ENCODE measurements at regions not wholly inside any gene's neighbourhood (a gene's known extent, or its start where the extent isn't known, plus 50 kb on each side); places are given as distances from the start of the nearest gene placed in this dataset.

DNA sequence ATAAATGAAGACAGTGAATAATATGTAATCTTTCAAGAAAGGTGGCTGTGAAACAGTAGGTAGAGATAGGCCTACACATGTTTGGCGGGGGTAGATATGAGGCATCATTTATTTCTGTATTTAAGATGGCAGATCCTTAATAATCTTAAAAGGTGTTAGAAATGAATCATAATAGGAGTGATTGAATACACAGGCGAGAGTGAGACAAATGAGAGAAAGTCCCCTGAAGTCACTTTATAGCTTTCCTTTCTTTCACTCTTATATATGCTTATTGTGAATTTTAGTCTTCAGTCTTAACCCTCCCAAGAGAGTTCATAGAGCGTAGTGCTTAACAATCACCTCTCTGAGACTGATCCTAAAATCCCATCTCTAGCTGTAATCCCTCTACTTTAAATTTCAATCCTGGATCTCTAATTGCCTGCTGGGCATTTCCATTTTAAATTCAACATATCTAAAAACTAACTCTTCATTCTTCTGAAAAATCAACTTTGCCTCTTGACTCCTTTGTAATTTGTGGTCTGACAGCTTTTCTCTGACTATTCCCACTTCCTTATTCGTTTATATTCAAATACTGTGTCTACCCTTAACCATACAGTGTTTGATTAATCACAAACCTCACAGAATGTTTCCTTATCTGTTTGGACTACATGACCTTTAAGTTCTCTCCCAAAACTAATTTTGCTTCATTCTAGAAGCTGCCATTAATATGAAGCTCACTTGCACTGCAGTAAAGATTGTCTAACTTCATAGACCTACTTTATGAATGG lies 463.7 kb upstream of the FSIP2 start:
- H3K4me3 ChIP-seq (replicated peaks in 1 of 2; ENCODE audit: low read depth in 1 of 2, low read length in 2 of 2): no peak overlapping the region
- H2AFZ ChIP-seq (ENCODE audit: low read depth, low read length, poor library complexity, severe bottlenecking): peak overlapping the region; percentile 27
- H3K9me3 ChIP-seq (ENCODE audit: control insufficient read depth in 1 of 2, insufficient read depth in 1 of 2, low read depth in 1 of 2, low read length in 2 of 2): no peaks in the 10 kb centered on the region
- no peaks in the 10 kb centered on the region for H4K20me1 ChIP-seq (ENCODE audit: insufficient read depth)
- intact Hi-C loops (cut with micrococcal nuclease): no loop called here
- no peaks in the 10 kb centered on the region for H3K36me3 ChIP-seq (ENCODE audit: control insufficient read depth in 1 of 2, insufficient read depth in 2 of 2, low read length in 2 of 2)
- H3K4me1 ChIP-seq (ENCODE audit: control insufficient read depth in 1 of 2, insufficient read depth in 2 of 2, low read length in 2 of 2): no peaks in the 10 kb centered on the region
- TF ChIP-seq FOSL1 (IDR thresholded peaks at IDR 0.05; ENCODE audit: low read depth) (no peak), ZNF274 (IDR thresholded peaks at IDR 0.05; ENCODE audit: low read depth, low read length) (no peak), POLR2AphosphoS5 (IDR thresholded peaks at IDR 0.05; ENCODE audit: low read depth, low read length) (no peak), ELF1 (IDR thresholded peaks at IDR 0.05; ENCODE audit: borderline replicate concordance, low read depth) (no peak), SRF (IDR thresholded peaks at IDR 0.05; ENCODE audit: low read depth) (no peak), SP1 (IDR thresholded peaks at IDR 0.05; ENCODE audit: low read depth) (no peak), JUND (IDR thresholded peaks at IDR 0.05) (no peak), SIN3A (IDR thresholded peaks at IDR 0.05; ENCODE audit: low read depth) (no peak), CEBPB (IDR thresholded peaks at IDR 0.05; ENCODE audit: low read depth) (no peak), YY1 (IDR thresholded peaks at IDR 0.05; ENCODE audit: extremely low read depth, insufficient replicate concordance, low read depth, low read length) (no peak), EGR1 (IDR thresholded peaks at IDR 0.05; ENCODE audit: low read depth) (no peak), RAD21 (IDR thresholded peaks at IDR 0.05; ENCODE audit: low read depth) (no peak), EZH2phosphoT487 (IDR thresholded peaks at IDR 0.05; ENCODE audit: borderline replicate concordance) (no peak), POLR2A (IDR thresholded peaks at IDR 0.05; ENCODE audit: borderline replicate concordance, extremely low read depth, insufficient read depth, insufficient read length) (no peak), ZFX (IDR thresholded peaks at IDR 0.05) (no peak), EZH2 (IDR thresholded peaks at IDR 0.05) (no peak)
- TF ChIP-seq, protein P1, sequence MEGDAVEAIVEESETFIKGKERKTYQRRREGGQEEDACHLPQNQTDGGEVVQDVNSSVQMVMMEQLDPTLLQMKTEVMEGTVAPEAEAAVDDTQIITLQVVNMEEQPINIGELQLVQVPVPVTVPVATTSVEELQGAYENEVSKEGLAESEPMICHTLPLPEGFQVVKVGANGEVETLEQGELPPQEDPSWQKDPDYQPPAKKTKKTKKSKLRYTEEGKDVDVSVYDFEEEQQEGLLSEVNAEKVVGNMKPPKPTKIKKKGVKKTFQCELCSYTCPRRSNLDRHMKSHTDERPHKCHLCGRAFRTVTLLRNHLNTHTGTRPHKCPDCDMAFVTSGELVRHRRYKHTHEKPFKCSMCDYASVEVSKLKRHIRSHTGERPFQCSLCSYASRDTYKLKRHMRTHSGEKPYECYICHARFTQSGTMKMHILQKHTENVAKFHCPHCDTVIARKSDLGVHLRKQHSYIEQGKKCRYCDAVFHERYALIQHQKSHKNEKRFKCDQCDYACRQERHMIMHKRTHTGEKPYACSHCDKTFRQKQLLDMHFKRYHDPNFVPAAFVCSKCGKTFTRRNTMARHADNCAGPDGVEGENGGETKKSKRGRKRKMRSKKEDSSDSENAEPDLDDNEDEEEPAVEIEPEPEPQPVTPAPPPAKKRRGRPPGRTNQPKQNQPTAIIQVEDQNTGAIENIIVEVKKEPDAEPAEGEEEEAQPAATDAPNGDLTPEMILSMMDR (IDR thresholded peaks at IDR 0.05 in 2 of 3, conservative IDR thresholded peaks at IDR 0.05 in 1 of 3; ENCODE audit: borderline replicate concordance in 1 of 3, insufficient read depth in 1 of 3, low read depth in 2 of 3, low read length in 2 of 3): no peak
- TF ChIP-seq, protein P2, sequence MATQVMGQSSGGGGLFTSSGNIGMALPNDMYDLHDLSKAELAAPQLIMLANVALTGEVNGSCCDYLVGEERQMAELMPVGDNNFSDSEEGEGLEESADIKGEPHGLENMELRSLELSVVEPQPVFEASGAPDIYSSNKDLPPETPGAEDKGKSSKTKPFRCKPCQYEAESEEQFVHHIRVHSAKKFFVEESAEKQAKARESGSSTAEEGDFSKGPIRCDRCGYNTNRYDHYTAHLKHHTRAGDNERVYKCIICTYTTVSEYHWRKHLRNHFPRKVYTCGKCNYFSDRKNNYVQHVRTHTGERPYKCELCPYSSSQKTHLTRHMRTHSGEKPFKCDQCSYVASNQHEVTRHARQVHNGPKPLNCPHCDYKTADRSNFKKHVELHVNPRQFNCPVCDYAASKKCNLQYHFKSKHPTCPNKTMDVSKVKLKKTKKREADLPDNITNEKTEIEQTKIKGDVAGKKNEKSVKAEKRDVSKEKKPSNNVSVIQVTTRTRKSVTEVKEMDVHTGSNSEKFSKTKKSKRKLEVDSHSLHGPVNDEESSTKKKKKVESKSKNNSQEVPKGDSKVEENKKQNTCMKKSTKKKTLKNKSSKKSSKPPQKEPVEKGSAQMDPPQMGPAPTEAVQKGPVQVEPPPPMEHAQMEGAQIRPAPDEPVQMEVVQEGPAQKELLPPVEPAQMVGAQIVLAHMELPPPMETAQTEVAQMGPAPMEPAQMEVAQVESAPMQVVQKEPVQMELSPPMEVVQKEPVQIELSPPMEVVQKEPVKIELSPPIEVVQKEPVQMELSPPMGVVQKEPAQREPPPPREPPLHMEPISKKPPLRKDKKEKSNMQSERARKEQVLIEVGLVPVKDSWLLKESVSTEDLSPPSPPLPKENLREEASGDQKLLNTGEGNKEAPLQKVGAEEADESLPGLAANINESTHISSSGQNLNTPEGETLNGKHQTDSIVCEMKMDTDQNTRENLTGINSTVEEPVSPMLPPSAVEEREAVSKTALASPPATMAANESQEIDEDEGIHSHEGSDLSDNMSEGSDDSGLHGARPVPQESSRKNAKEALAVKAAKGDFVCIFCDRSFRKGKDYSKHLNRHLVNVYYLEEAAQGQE (IDR thresholded peaks at IDR 0.05; ENCODE audit: low read depth): no peak
- TF ChIP-seq, protein P3, sequence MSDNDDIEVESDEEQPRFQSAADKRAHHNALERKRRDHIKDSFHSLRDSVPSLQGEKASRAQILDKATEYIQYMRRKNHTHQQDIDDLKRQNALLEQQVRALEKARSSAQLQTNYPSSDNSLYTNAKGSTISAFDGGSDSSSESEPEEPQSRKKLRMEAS (IDR thresholded peaks at IDR 0.05): no peak
- TF ChIP-seq, protein P4, sequence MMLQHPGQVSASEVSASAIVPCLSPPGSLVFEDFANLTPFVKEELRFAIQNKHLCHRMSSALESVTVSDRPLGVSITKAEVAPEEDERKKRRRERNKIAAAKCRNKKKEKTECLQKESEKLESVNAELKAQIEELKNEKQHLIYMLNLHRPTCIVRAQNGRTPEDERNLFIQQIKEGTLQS (IDR thresholded peaks at IDR 0.05): no peak
- POLR2A ChIA-PET: no interaction called here
- H3K27me3 ChIP-seq (ENCODE audit: insufficient read depth, low read length): no peaks in the 10 kb centered on the region
- RAD21 ChIA-PET (ENCODE audit: low non-redundant PET in 1 of 2, low total read pairs in 2 of 2, uncharacterized antibody in 2 of 2, unreplicated experiment in 2 of 2): no interaction called here
- CTCF ChIA-PET: interaction anchor here (1.5 kb wide), 1 partner anchor 16 kb away, joined by 4 read pairs; no protein-coding TSS in a partner anchor
- H3K27ac ChIP-seq (ENCODE audit: low read depth, low read length): no peak overlapping the region
- DNase-seq (ENCODE audit: low read depth, low spot score): no peak
- no peak overlapping the region for H3K4me2 ChIP-seq (ENCODE audit: low read length)
- ATAC-seq: no peak
- H3K79me2 ChIP-seq (ENCODE audit: insufficient read depth, low read length): no peaks in the 10 kb centered on the region
- no peaks in the 10 kb centered on the region for H3K9me2 ChIP-seq (ENCODE audit: insufficient read depth)
- BruUV-seq (replicated peaks): no TSS peak
- H3K9ac ChIP-seq (ENCODE audit: low read length): no peak overlapping the region

All from HCT116 (cell line).